NCI-H748 (cell line): ENCODE measurements at regions not wholly inside any gene's neighbourhood (a gene's known extent, or its start where the extent isn't known, plus 50 kb on each side); places are given as distances from the start of the nearest gene placed in this dataset.

Source experiments
- DNase-seq: peaks from one replicate; lab custom pipeline; 2025; ENCODE audit not compliant: unreplicated experiment; lab: John Stamatoyannopoulos, UW

GRCh38 chr6:133583907-133584427, 304.9 kb upstream of the TCF21 start:
- DNase-seq = no peak

- no peak for DNase-seq
These were observed 304.1 kb upstream of the TCF21 start for GRCh38 chr6:133584823-133585222.

- DNase-seq = no peak
These were observed 302.9 kb upstream of the TCF21 start for GRCh38 chr6:133585978-133586377.

- no peak for DNase-seq
These were observed 301.3 kb upstream of the TCF21 start for GRCh38 chr6:133587546-133588160.

DNA sequence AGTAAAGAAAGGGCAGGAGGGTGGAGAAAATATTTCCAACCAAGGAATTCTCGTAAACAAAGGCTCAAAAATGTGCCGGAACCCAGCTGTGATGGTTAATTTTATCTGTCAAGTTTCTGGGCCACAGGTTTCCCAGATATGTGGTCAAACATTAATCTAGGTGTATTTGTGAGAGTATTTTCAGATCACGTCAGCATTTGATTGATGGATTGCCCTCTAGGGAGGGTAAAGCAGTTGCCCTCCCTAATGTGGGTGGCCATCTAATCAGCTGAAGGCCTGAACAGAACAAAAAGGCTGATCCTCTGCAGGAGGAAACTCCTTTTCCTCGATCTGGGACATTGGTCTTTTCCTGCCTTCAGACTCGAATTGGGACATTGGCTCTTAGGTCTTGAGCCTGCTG, 298.7 kb upstream of the TCF21 start:
- no peak for DNase-seq

- no peak for DNase-seq
These were observed 298.1 kb upstream of the TCF21 start for GRCh38 chr6:133590814-133591213.

- no peak for DNase-seq
These were observed 297.6 kb upstream of the TCF21 start for GRCh38 chr6:133591275-133591674.

DNA sequence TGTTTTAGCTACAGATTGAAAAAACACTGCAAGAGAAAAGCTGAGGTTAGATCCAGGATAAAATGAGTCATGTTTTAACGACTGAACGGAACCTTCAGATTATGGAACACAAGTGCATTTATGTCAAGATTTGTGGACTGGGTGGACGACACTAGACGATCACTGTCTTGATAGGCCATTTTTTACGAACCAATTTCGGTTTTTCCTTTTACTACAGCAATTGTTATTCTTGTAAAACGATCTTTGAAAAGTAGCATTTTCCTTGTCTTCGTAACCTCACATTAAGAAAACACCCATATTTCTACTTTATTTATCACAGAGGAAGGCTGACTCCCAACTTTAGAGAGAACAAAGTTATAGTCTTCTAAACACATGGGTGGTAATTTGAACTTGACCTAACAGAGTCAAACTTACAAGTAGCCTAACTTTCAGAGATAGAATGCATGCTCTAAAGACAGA, 294.2 kb upstream of the TCF21 start:
- DNase-seq = no peak

GRCh38 chr6:133595111-133595761, 293.7 kb upstream of the TCF21 start:
- DNase-seq = no peak

DNA sequence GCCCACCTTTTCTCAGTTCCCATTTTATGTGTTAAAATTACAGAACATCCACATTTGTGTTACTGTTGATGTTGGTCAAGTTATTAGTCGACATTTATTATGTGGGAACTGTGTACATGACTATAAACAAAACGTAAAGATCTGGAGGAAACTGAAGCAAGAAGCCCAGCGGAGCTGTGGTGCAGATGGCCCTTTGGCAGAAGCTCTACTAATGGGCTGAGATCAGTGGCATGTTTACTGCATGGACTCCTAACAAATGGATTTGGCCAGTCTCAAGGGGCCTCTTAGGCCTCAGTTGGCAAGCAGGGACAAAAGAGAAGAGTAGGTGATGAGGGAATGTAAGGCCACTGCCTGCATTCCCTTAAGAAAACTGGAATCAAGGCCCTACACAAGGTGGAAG, 282.1 kb upstream of the TCF21 start:
- no peak for DNase-seq

DNA sequence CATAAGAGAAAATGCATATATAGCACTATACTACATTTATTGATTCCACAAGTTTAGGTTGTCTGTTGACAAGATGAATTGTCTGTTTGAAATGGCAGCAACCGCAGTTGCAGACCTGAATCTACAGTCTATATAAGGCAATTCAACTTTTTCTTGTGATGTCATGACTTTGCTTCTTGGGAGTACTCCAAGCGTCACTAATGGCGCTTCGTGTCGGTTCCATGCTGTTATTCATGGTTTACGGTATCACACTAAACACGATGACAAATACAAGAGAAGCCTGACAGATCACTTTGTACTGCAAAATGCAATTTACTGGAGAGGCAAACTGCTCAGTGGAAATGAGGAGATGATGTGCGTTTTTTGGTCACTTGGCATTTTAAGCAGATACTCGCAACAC, 280.3 kb upstream of the TCF21 start:
- DNase-seq = no peak

DNA sequence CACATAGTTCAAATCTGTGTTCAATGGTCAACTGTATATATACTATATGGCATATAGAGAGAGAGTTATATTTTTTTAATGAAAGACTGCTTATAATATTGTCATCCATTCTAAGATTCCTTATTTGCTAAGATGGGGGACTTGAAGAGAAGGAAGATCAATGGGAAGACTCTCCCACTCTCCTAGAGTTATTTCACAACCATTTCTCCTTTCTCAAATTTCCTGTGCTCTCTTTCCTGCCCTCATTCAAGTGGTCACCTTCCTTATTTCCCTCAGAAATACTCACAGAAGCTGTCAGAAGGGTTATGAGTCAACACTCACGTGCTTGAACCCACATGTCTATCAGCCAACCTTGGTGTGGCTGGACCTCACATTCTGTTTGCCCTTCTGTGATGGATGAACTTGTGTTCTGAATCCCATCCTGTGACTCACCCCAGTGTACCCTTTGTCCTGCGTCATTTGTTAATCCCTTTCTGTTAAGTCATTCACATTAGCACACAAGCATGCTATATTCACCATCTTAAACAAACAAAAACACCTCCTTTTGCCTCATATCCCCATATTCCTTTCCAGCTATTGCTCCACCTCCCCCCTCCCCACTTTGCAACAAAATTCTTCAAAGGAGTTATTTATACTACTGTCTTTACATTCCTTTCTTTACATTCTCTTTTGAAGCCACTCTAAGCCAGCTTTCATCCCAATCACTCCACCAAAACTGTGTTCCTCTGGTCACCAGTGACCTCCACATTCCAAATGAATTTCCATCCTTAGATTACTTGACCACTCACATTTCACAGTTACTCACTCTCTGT, 279.3 kb upstream of the TCF21 start:
- no peak for DNase-seq

DNA sequence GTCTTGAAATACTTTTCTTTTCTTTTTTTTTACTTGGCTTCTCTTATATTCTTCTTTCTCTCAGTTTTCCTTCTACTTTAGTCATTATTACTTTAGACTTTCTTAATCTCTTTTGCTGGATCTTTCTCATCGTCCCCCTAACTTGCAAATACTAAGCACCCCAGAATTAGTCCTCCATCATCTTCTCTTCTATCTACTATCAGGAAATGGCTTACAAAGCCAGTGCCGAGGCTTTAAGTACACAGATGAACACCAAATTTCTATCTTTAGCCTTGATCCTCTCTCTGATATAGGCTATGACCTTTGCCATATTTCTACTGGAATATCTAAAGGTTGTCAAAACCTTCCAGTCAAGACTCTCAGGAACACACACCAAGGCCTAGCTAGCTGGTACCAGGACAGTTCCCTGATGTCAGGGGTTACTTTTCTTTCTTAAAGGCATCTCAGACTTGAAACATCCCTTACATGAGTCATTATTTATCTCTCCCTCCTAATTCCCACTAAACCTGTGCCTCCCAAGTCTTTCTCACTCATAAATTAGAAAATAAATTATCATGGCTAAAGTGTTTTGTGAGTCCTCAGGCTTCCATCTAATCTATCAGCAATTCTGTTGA, 278.6 kb upstream of the TCF21 start:
- DNase-seq = no peak

DNA sequence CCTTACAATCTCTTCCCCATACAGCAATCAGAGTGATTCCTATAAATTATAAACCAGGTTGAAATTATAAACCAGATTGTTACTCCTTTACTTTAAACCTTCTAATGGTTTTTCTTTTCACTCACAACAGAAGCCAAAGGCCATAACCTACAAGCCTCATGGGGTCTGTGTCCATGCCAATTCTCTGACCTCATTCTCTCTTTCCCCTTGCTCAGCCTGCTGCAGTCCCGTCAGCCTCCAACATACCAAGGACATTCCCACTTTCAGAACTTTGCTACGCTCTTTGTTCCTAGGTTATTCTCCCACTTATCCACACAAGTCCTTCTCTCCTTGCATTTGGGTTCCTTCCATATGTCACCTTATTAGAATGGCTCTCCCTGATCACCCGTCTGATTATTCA, 277.9 kb upstream of the TCF21 start:
- no peak for DNase-seq

DNA sequence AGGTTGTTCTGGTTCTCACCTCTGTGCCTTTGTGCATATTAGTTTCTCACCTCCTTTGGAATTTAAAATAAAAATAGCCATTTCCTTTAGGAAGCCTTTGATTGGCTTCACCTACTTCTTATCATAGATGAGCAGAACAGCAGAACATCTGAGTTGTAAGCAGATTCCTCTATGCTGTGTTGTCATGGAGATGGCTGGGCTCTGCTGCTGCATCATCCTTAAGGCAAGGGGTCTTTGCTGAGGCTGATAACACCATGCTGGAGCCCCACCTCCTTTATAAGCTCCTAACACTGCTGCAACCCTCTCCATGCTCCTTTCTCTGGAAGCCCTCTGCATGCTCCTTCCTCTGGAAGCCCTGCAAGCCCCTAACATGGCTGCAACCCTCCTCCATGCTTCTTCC, 276.5 kb upstream of the TCF21 start:
- DNase-seq = peak; percentile 6

GRCh38 chr6:133613211-133613610, 275.7 kb upstream of the TCF21 start:
- no peak for DNase-seq

- DNase-seq = no peak
These were observed 267.2 kb upstream of the TCF21 start for GRCh38 chr6:133621751-133622150.

DNA sequence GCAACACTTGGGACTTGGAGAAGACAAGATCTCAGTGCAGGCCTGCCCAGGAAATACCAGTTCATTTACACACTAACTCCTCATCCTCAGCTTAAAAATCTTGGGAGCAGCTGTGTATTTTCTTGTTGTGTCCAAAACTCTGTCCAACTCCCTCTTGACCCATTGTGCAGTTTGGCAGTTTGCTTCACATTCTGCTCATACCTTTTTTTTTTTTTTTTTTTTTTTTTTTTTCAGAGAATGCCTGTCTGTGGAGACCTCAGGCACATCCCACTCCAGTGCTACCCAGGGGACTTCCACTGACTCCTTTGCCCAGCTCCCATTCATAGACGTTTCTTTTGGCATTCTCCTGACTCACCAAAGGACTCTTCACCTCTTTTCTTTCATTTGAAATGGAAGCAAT, 265.8 kb upstream of the TCF21 start:
- DNase-seq = no peak

DNA sequence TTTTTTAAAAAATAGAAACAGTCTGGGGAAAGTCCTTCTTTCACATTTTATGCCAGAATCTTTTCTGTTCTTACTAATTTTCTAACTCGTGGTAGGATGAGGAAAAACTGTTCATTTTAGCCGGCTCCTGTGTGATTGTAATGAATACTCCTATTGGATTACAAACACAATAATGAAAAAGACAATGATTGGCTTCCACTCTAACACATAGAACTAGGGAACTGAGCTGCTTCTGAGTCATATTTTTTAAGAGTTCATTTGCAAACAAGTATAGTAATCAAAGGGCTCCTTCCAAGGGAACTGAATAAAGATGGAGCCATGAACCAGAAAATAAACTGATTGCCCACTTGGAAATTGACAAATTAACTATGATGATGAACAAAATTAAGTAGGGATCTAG, 265.3 kb upstream of the TCF21 start:
- DNase-seq = no peak

- DNase-seq = no peak
These were observed 262.7 kb upstream of the TCF21 start for GRCh38 chr6:133626096-133626666.

DNA sequence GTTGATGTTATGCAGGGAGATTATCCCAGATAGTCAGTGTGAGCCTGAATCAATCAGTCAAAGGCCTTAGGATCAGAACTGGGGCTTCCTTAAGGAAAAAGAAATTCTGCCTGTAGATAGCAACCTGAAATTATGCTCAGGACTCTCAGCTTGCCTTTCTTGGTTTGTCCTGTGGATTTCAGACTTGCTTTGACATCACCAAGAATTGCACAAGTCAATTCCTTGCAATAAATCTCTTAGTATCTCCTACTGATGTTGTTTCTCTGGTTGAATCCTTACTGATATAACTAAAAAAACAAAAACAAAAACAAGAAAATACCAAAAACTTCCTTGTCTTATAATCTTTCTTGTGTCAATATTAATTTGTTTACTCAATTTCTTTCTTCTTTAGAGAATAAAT, 258.9 kb upstream of the TCF21 start:
- DNase-seq = no peak
